Head of caudate nucleus (tissue), 42 donors: ENCODE measurements at regions not wholly inside any gene's neighbourhood (a gene's known extent, or its start where the extent isn't known, plus 50 kb on each side); places are given as distances from the start of the nearest gene placed in this dataset.
"Not testable (repeated sequence)": the region's sequence is repeated elsewhere in the genome, so short reads cannot be mapped to it uniquely, and the experiment has no call there.

Experiments used
- DNase-seq, 42 donors: peaks; one replicate each; pipeline versions ENCODE4 v3.0.0 to v3.0.0-alpha.2; 2020 to 2021; ENCODE audit warnings: mixed read lengths in 7 of 42
- intact Hi-C: fragments of 100-400 bp; cut with DNase I; formaldehyde crosslinking; loops from one replicate; pipeline ENCODE4 v1.15.0; 2022

GRCh38 chr18:47407736-47408135, 156.3 kb upstream of the SKOR2 start:
- no peak for DNase-seq
- intact Hi-C loops = no loop called here

GRCh38 chr18:47404845-47405244, 153.4 kb upstream of the SKOR2 start:
- peak in 1 of 42 donors; percentile 7 for DNase-seq
- intact Hi-C loops = no loop called here

GRCh38 chr18:47403949-47404348, 152.5 kb upstream of the SKOR2 start:
- DNase-seq = peak in 1 of 42 donors; percentile 11
- intact Hi-C loops = no loop called here

GRCh38 chr18:47403317-47403716, 151.9 kb upstream of the SKOR2 start:
- no peak for DNase-seq
- intact Hi-C loops = no loop called here

GRCh38 chr18:47399475-47399874, 148.0 kb upstream of the SKOR2 start:
- DNase-seq = no peak
- intact Hi-C loops = no loop called here

GRCh38 chr18:47397671-47398319, 146.3 kb upstream of the SKOR2 start:
- intact Hi-C loops = no loop called here
- no peak for DNase-seq

GRCh38 chr18:47391665-47392064, 140.2 kb upstream of the SKOR2 start:
- no peak for DNase-seq
- intact Hi-C loops = no loop called here

GRCh38 chr18:47390410-47391024, 139.1 kb upstream of the SKOR2 start:
- DNase-seq = no peak
- intact Hi-C loops = no loop called here

GRCh38 chr18:47389210-47389609, 137.8 kb upstream of the SKOR2 start:
- DNase-seq = no peak

GRCh38 chr18:47387864-47388263, 136.4 kb upstream of the SKOR2 start:
- DNase-seq = no peak
- intact Hi-C loops = loop anchor here (10.0 kb wide), 1 partner anchor 667 kb away; no protein-coding TSS in a partner anchor

More at GRCh38 chr18:47389210-47389609, 137.8 kb upstream of the SKOR2 start:
- intact Hi-C loops = loop anchor here (10.0 kb wide), 1 partner anchor 666 kb away; no protein-coding TSS in a partner anchor

- intact Hi-C loops = loop anchor here (10.0 kb wide), 1 partner anchor 671 kb away; no protein-coding TSS in a partner anchor
Observed at GRCh38 chr18:47383729-47384128, 132.3 kb upstream of the SKOR2 start.

GRCh38 chr18:47381975-47382570, 130.6 kb upstream of the SKOR2 start:
- intact Hi-C loops = loop anchor here (10.0 kb wide), 1 partner anchor 673 kb away; no protein-coding TSS in a partner anchor
- no peak for DNase-seq

More at GRCh38 chr18:47383729-47384128, 132.3 kb upstream of the SKOR2 start:
- DNase-seq = no peak

- intact Hi-C loops = loop anchor here (10.0 kb wide), 1 partner anchor 675 kb away; no protein-coding TSS in a partner anchor
- DNase-seq = no peak
Observed at GRCh38 chr18:47380153-47380552, 128.7 kb upstream of the SKOR2 start.

GRCh38 chr18:47373465-47373864, 122.0 kb upstream of the SKOR2 start:
- DNase-seq = no peak
- intact Hi-C loops = no loop called here

- no peak for DNase-seq
- intact Hi-C loops = no loop called here
Observed at GRCh38 chr18:47370052-47370451, 118.6 kb upstream of the SKOR2 start.

GRCh38 chr18:47354061-47354460, 102.6 kb upstream of the SKOR2 start:
- DNase-seq, intact Hi-C loops: not testable (repeated sequence)

GRCh38 chr18:47346016-47346415, 94.6 kb upstream of the SKOR2 start:
- DNase-seq = no peak
- intact Hi-C loops = no loop called here

- DNase-seq = no peak
- intact Hi-C loops = no loop called here
Observed at GRCh38 chr18:47345291-47345690, 93.8 kb upstream of the SKOR2 start.

GRCh38 chr18:47343291-47343690, 91.8 kb upstream of the SKOR2 start:
- intact Hi-C loops = no loop called here
- no peak for DNase-seq

GRCh38 chr18:47342566-47342965, 91.1 kb upstream of the SKOR2 start:
- DNase-seq = no peak
- intact Hi-C loops = no loop called here
